Inflammatory macrophage treated with lipopolysaccharide for 4 hours (primary cell): ENCODE measurements at regions not wholly inside any gene's neighbourhood (a gene's known extent, or its start where the extent isn't known, plus 50 kb on each side); places are given as distances from the start of the nearest gene placed in this dataset.
"Not testable (repeated sequence)": the region's sequence is repeated elsewhere in the genome, so short reads cannot be mapped to it uniquely, and the experiment has no call there.

Experiments used
- DNase-seq: peaks from one replicate; pipeline ENCODE4 v3.0.0-alpha.2; 2020

DNA sequence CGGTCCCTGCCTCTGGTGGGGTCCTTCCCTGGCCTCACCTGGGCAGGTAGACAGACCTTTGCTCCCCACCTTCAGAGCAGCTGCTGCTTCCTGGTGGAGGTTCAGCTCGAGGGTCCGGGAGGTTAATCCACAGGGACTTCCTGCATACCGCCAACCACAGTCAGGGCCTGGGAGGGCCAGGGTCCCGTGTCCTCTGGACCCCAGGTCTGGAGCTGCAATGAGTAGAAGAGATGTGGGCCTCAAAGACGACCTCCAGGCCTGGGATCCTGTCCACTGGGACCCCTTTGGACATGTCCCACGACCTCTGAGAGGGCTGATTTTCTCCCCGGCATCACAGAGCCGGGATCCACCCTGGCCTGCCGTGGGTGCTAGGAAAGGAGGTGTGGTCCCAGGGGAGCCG is 223.3 kb upstream of the TCERG1L start:
- no peak for DNase-seq

DNA sequence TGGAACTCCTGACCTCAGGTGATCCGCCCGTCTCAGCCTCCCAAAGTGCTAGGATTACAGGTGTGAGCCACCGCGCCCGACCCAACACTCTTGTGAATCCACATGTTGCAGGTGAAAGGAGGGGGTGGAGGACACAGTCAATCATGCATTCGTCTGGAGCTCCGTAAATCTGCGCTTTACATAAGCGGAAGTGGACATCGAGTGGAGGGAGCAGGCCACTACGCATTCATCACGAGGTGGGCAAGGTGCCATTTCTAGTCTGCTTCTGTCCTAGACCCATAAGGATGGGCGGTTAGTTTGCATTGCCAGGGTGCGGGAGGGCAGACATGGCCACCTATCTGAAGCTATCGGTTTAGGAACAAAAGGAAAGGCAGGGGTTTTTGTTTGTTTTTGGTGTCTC is 225.2 kb upstream of the TCERG1L start:
- no peak for DNase-seq

DNA sequence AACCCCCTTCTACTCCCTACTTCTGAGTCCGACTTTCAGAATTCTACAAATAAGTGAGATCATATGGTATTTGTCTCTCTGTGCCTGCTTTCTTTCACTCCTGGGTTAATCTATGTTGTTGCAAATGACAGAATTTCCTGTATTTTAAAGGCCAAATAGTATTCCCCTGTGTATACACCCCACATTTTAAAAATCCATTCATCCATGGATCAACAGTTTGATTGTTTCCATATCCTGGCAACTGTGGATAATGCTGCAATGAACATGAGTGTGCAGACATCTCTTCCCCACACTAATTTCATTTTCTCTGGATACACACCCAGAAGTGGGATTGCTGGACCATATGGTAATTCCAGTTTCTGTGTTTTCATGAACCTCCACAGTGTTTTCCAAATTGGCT is 225.8 kb upstream of the TCERG1L start:
- DNase-seq = no peak

GRCh38 chr10:131544495-131544894 is 233.0 kb upstream of the TCERG1L start:
- no peak for DNase-seq

DNA sequence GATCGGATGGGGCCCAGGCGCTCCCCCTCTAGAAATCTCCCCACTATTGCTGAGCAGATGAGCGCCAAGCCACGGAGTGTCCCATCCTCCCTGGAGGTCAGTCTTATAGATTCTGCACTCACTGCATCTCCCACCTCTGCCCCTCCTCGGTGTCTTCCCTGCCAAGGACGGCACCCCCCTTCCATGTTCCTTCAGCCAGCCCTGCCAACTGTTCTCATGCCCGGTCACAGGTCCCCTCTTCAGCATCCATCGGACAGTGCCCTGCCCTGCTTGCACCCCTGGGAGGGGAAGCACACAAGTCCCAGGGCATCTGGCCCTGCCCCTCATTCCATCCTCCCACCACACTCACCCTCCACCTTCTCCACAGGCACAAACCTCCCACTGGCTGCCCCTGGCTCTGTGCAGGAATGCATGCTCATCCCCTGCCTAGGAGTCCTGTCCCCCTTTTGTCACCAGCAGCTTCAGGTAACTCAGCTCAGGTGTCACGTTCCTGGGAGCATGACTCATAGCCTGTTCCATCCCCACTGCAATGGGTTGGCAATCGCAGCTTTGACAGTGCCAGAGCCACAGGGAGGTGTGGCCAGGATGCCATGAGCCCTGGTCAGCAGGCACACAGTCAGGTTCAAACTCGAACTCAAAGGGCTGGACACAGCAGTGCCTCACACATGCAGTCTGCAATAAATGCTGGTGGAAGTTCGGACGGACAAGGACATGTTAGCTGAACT is 234.7 kb upstream of the TCERG1L start:
- no peak for DNase-seq

GRCh38 chr10:131547129-131547799 is 235.7 kb upstream of the TCERG1L start:
- DNase-seq = no peak

- DNase-seq = no peak
These were observed 236.7 kb upstream of the TCERG1L start for GRCh38 chr10:131548176-131548575.

DNA sequence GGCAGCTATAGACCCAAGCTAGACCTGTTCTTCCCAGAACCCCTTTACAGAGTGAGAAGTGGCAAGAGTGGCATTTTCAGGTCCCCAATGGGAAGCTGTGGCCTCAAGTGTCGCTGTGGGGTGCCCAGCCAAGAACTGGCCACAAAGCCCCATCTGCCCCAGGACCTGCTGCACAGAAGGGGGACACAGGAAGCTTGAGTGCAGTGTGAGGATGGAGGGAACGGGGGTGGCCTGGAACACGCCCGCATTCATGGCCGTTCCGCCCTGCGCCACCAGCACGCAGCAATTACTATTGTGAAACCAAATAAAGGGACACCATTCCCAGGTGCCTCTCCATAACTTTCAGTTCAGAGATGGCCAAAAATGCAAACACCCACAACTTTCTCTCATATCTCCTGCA is 237.6 kb upstream of the TCERG1L start:
- DNase-seq = no peak

GRCh38 chr10:131553121-131553520 is 241.6 kb upstream of the TCERG1L start:
- no peak for DNase-seq

DNA sequence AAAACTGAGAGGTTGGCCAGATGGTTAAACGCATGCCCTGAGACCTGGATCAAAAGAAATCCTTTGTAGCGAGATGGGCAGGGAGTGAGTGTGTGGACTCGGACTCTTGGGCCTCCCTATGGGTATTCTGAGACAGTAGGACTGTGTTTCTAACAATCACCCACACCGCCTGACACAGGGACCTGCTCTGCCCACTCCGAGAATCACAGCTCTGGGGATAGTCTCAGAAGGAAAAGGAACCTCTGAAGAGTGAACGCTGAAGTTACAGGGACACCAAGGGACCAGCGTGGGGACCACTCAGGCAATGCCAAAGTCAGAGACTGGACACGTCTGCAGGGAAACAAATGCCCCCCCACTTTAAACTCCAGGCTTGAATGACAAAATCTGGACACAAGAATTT is 242.1 kb upstream of the TCERG1L start:
- DNase-seq = no peak

- DNase-seq = no peak
These were observed 243.3 kb upstream of the TCERG1L start for GRCh38 chr10:131554821-131555220.

DNA sequence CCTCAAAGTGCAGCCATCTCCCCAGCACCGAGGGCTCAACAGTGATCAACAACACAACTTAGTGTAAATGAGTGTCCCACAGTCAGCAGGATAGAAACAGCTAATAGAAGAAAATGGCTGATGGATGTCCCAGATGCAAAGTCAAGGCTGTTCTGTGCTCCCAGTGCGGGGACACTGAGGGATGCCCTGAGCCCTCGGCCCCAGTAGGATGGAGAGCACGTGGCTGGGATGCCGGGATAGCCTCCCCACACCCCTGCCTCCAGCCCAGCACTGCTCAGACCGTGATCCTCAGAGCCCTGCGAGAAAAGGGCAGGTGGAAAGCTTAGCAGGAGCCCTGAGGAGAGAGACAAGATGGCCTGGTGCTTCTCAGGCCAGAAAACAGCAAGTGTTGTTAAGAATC is 243.9 kb upstream of the TCERG1L start:
- no peak for DNase-seq

- DNase-seq = no peak
These were observed 244.8 kb upstream of the TCERG1L start for GRCh38 chr10:131556061-131556896.

DNA sequence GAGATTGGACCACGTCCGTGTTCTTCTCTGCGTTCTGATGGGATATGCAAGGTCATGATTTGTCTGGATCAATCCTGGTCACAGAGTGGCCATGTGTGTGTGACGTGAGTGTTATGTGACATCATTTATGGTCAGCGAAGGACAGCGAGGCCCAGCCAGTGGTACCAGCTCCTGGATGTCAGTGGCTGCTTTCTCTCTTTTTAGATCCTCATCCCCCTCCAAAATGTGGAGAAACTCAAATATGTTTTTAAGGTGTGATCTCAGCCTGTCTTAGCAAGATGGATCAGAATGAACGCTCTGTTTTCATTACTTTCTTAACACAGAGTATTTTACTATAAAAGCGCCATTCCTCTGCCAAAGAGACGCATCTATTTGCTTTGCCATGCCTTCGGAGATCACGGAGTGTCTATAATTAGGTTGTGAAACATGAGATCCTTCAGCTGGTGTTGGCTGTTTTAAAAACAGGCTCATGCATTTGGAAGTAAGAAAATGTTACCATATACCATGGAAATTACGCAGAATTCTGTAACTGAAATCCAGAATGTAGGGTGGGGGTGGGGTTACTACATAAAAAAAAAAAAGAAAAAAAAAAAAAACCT is 245.5 kb upstream of the TCERG1L start:
- DNase-seq = no peak

GRCh38 chr10:131557956-131558355 is 246.4 kb upstream of the TCERG1L start:
- not testable (repeated sequence) for DNase-seq

DNA sequence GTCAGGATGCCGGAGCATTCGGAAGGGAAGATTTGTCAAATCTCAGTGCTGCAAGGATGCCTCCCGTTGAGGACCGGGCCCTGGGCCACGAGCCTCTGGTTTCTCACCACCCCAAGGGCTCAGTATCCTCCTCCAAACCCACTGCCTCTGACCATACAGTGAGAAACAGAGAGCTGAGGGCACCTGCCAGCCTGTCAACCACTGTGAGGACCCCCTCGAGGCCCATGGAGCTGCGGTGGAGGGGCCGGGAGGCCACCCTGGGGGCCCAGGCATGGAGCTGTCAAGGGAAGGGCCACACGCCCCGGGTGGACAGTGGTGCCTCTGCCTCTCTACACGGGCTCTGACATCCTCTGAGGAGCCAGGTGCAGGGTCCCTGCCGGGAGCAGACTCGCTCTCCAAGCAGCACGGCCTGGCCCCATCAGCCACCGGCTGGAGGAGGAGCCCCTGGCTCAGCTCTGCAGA is 248.0 kb upstream of the TCERG1L start:
- DNase-seq = no peak

- no peak for DNase-seq
These were observed 248.6 kb upstream of the TCERG1L start for GRCh38 chr10:131560166-131560565.

GRCh38 chr10:131560706-131561355 is 249.3 kb upstream of the TCERG1L start:
- no peak for DNase-seq

GRCh38 chr10:131561897-131562296 is 250.4 kb upstream of the TCERG1L start:
- DNase-seq = no peak

- DNase-seq = no peak
These were observed 251.9 kb upstream of the TCERG1L start for GRCh38 chr10:131563411-131563810.

DNA sequence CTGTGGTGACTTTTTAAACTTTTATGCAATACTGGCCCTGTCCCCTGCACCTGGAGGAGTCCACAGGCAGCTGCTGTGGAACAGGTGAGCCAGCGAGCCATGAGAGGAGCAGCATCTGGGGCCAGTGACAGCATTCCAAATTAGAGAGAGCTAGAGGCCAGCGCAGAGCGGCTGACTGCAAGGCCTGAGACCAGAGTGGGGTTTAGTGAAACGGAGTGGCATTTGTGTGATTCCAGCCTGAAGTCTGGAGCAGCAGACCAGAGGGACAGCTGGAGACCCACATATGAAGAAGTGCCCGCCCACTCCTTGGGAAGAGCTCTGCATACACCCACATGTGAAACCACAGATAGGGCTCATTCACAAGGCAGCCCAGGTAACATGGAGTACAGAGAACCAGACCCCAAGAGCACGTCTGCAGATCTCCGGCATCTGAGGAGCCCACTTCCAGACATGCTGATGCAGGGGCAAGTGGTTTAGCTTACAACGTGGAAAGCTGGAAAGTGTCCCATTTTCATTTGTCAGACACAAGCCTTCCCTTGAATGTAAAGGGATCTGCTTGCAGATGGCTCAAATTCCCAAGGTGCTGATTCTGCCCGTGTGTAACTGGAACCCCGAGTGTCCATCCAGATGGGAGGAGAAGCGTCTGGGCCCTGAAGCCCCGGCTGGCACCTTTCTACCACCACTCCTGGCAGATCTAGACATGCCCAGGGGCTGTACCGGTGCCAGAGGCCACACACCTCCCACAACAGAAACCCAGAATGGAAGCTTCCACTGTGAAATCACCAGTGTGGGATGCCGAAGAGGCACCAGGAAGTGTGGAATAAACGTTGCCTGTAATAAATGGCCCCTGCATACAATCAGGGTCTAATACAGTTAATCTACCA is 256.0 kb upstream of the TCERG1L start:
- no peak for DNase-seq

DNA sequence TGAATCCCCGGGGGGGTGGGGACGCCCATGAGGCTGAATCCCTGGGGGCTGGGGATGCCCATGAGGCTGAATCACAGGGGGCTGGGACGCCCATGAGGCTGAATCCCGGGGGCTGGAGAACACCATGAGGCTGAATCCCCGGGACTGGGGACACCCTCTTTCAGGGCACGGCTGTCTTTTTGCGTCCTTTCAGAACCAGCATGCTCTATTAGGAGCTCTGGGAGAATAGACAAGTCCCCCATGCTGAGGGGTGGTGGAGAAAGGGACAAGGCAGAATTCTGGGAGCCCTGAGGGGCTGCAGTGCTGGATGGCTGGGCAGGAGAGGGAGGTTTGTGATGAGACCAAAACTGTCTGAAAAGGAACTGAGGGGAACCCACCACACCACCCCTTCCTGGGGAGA is 257.3 kb upstream of the TCERG1L start:
- no peak for DNase-seq
